Body of pancreas (tissue), 4 donors: ENCODE measurements at regions not wholly inside any gene's neighbourhood (a gene's known extent, or its start where the extent isn't known, plus 50 kb on each side); places are given as distances from the start of the nearest gene placed in this dataset.

Experiments
- POLR2A ChIP-seq, 3 donors: fragments of 450-650 bp; IDR thresholded peaks; one replicate each; pipeline ENCODE4 v1.6.1; 2016; ENCODE audit warnings: antibody characterized with exemption in 3 of 3, mild to moderate bottlenecking in 2 of 3
- TF ChIP-seq, protein P1 (sequence below), 7 experiments: fragments of 450-650 bp in 4 of 7; fragments of 200-600 bp in 3 of 7; sonication (generic) in 3 of 7; IDR thresholded peaks; one replicate each; pipeline ENCODE4 v1.5.1; 2016 to 2019; ENCODE audit warnings: antibody characterized with exemption in 7 of 7

DNA sequence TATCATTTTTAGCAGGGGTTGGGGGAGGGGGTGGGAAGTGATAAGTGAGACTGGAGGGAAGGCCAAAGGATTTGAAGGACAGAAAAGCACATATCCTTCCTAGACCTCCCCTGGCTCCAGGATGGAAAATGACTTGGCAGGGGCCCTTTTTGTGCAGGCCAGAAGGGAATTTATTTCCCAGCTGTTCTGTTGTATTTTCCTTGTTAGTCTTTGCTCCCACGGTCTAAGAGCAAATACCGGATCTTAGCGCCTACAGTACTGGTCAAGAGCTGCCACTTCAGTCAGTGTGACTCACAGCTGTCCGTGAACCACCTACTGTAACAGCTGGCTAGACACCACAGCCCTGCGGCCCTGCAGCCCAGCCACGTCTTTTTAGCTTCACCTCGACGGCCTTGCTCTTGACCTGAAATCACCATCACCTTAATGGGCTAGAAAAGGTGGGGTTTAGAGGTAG is 51.0 kb upstream of the ERRFI1 start:
- TF ChIP-seq, protein P1, sequence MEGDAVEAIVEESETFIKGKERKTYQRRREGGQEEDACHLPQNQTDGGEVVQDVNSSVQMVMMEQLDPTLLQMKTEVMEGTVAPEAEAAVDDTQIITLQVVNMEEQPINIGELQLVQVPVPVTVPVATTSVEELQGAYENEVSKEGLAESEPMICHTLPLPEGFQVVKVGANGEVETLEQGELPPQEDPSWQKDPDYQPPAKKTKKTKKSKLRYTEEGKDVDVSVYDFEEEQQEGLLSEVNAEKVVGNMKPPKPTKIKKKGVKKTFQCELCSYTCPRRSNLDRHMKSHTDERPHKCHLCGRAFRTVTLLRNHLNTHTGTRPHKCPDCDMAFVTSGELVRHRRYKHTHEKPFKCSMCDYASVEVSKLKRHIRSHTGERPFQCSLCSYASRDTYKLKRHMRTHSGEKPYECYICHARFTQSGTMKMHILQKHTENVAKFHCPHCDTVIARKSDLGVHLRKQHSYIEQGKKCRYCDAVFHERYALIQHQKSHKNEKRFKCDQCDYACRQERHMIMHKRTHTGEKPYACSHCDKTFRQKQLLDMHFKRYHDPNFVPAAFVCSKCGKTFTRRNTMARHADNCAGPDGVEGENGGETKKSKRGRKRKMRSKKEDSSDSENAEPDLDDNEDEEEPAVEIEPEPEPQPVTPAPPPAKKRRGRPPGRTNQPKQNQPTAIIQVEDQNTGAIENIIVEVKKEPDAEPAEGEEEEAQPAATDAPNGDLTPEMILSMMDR (IDR thresholded peaks at IDR 0.05): peak in 3 of 7 experiments; percentile 16 to 38 (median 21)
- no peak for TF ChIP-seq POLR2A (IDR thresholded peaks at IDR 0.05)
